Thoracic aorta (tissue), 2 donors: ENCODE measurements at regions not wholly inside any gene's neighbourhood (a gene's known extent, or its start where the extent isn't known, plus 50 kb on each side); places are given as distances from the start of the nearest gene placed in this dataset.

Experiments
- ATAC-seq: fragments of 150-250 bp; one replicate; pipeline ENCODE4 v1.8.0; 2017; ENCODE audit warnings: low read depth; ENCODE audit not compliant: insufficient number of reproducible peaks, low FRiP score
- DNase-seq: peaks from one replicate; pipeline ENCODE4 v3.0.0-alpha.2; 2020; ENCODE audit warnings: low spot score
- H3K27ac ChIP-seq, 2 donors: fragments of 200-600 bp; sonication (generic); 1 replicate in 1 of 2; 2 replicates in 1 of 2; pipeline ENCODE4 v1.5.1; 2016; ENCODE audit warnings: mild to moderate bottlenecking in 2 of 2, moderate library complexity in 2 of 2
- H3K27me3 ChIP-seq: fragments of 200-600 bp; sonication (generic); replicated peaks from 2 replicates; pipeline ENCODE4 v1.6.0; 2016; ENCODE audit warnings: mild to moderate bottlenecking; ENCODE audit not compliant: insufficient read depth
- H3K36me3 ChIP-seq: fragments of 200-600 bp; sonication (generic); one replicate; pipeline ENCODE4 v1.5.1; 2016
- H3K4me1 ChIP-seq, 2 donors: fragments of 200-600 bp; sonication (generic); 1 replicate in 1 of 2; 2 replicates in 1 of 2; pipeline versions ENCODE4 v1.5.1 to v1.6.0; 2016; ENCODE audit warnings: low read depth in 2 of 2, mild to moderate bottlenecking in 1 of 2; ENCODE audit not compliant: control insufficient read depth in 1 of 2
- H3K4me3 ChIP-seq: fragments of 200-600 bp; sonication (generic); 2 replicates; pipeline ENCODE4 v1.5.1; 2016; ENCODE audit warnings: mild to moderate bottlenecking
- H3K9me3 ChIP-seq: fragments of 200-600 bp; sonication (generic); 2 replicates; pipeline ENCODE4 v1.5.1; 2016
- CTCF ChIP-seq: fragments of 200-600 bp; sonication (generic); IDR thresholded peaks from one replicate; pipeline ENCODE4 v1.5.1; 2019; ENCODE audit warnings: antibody characterized with exemption

- no peak overlapping the region for H3K4me3 ChIP-seq
- peaks cover 0 to 17% of the 10 kb centered on the region in 2 donors for H3K4me1 ChIP-seq
- ATAC-seq (no peak), DNase-seq (no peak)
- H3K27ac ChIP-seq = no peak overlapping the region
- H3K36me3 ChIP-seq = no peaks in the 10 kb centered on the region
- no peaks in the 10 kb centered on the region for H3K27me3 ChIP-seq
- no peaks in the 10 kb centered on the region for H3K9me3 ChIP-seq
- TF ChIP-seq CTCF = no peak
Observed at GRCh38 chr6:40759838-40760237, 172.7 kb upstream of the LRFN2 start.

- no peak for ATAC-seq
Observed at GRCh38 chr6:40759264-40759663, 172.1 kb upstream of the LRFN2 start.

GRCh38 chr6:40755749-40756452 is 168.7 kb upstream of the LRFN2 start:
- DNase-seq (no peak), ATAC-seq (no peak)
- Histone ChIP-seq H3K36me3 (no peaks in the 10 kb centered on the region), H3K4me3 (no peak overlapping the region), H3K9me3 (no peaks in the 10 kb centered on the region), H3K27me3 (no peaks in the 10 kb centered on the region), H3K4me1 (peaks cover 0 to 29% of the 10 kb centered on the region in 2 donors), H3K27ac (no peak overlapping the region)
- TF ChIP-seq CTCF = no peak

More at GRCh38 chr6:40759264-40759663, 172.1 kb upstream of the LRFN2 start:
- no peaks in the 10 kb centered on the region for H3K36me3 ChIP-seq
- DNase-seq = no peak
- H3K27ac ChIP-seq = no peak overlapping the region
- no peak for TF ChIP-seq CTCF
- H3K9me3 ChIP-seq = no peaks in the 10 kb centered on the region
- no peaks in the 10 kb centered on the region for H3K27me3 ChIP-seq
- peaks cover 0 to 20% of the 10 kb centered on the region in 2 donors for H3K4me1 ChIP-seq
- H3K4me3 ChIP-seq = no peak overlapping the region

GRCh38 chr6:40755046-40755681 is 168.0 kb upstream of the LRFN2 start:
- Histone ChIP-seq H3K27ac (no peak overlapping the region), H3K4me3 (no peak overlapping the region), H3K9me3 (no peaks in the 10 kb centered on the region), H3K36me3 (no peaks in the 10 kb centered on the region), H3K4me1 (peaks cover 0 to 29% of the 10 kb centered on the region in 2 donors), H3K27me3 (no peaks in the 10 kb centered on the region)
- no peak for DNase-seq
- no peak for ATAC-seq
- no peak for TF ChIP-seq CTCF

GRCh38 chr6:40754461-40755045 is 167.4 kb upstream of the LRFN2 start:
- H3K9me3 ChIP-seq = no peaks in the 10 kb centered on the region
- no peak overlapping the region for H3K4me3 ChIP-seq
- no peak overlapping the region for H3K27ac ChIP-seq
- ATAC-seq (no peak), DNase-seq (no peak)
- peaks cover 0 to 25% of the 10 kb centered on the region in 2 donors for H3K4me1 ChIP-seq
- H3K27me3 ChIP-seq = no peaks in the 10 kb centered on the region
- no peak for TF ChIP-seq CTCF
- no peaks in the 10 kb centered on the region for H3K36me3 ChIP-seq
